ENCODE measurements at regions not wholly inside any gene's neighbourhood (a gene's known extent, or its start where the extent isn't known, plus 50 kb on each side); places are given as distances from the start of the nearest gene placed in this dataset.

DNA sequence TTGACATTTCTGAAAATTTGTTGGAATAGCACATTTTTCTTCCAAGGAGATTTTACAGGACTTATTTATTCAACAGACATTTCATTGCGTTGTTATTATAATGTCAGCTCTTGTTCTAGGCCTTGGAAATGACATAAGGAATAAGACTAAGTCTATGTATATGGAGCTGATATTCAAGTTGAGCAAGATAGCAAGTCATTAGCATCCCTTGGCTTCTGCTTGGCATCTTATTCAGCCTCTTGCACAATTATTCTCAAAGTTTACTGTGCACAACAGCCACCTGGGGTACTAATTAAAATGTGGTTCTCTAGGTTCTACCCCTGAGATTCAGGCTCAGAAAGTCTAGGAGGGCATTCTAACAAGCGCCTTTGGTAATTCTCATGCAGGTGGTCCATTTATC, 304.8 kb upstream of the DDI1 start:
- no peak for TF ChIP-seq EZH2 (IDR thresholded peaks at IDR 0.05; ENCODE audit: borderline replicate concordance, low read depth, low read length, poor library complexity, severe bottlenecking)
- TF ChIP-seq, protein P1, sequence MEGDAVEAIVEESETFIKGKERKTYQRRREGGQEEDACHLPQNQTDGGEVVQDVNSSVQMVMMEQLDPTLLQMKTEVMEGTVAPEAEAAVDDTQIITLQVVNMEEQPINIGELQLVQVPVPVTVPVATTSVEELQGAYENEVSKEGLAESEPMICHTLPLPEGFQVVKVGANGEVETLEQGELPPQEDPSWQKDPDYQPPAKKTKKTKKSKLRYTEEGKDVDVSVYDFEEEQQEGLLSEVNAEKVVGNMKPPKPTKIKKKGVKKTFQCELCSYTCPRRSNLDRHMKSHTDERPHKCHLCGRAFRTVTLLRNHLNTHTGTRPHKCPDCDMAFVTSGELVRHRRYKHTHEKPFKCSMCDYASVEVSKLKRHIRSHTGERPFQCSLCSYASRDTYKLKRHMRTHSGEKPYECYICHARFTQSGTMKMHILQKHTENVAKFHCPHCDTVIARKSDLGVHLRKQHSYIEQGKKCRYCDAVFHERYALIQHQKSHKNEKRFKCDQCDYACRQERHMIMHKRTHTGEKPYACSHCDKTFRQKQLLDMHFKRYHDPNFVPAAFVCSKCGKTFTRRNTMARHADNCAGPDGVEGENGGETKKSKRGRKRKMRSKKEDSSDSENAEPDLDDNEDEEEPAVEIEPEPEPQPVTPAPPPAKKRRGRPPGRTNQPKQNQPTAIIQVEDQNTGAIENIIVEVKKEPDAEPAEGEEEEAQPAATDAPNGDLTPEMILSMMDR (conservative IDR thresholded peaks at IDR 0.05; ENCODE audit: low read depth, low read length), result no peak

All from A673 (cell line).